ENCODE measurements at regions not wholly inside any gene's neighbourhood (a gene's known extent, or its start where the extent isn't known, plus 50 kb on each side); places are given as distances from the start of the nearest gene placed in this dataset.

DNA sequence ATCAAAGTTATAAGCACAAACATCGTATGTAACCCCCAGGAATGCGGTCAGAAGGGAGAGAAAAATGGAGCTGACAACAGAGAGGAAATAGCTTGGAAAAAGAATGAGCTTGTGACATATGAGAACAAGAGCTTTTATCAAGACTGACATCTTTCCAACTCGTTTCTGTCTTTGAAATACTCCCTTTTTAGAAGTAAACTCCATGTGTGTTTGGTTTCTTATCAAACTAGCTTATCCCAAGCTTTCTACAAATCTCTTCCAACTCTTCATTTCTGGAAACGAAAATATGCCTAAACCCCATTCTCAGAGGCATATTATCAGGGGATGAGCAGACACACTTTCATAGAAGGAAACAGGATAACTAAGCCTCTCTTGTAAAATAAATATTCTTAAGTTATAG, 235.4 kb downstream of the NAF1 start:
- no peak overlapping the region for H3K27ac ChIP-seq
- TF ChIP-seq, protein P1, sequence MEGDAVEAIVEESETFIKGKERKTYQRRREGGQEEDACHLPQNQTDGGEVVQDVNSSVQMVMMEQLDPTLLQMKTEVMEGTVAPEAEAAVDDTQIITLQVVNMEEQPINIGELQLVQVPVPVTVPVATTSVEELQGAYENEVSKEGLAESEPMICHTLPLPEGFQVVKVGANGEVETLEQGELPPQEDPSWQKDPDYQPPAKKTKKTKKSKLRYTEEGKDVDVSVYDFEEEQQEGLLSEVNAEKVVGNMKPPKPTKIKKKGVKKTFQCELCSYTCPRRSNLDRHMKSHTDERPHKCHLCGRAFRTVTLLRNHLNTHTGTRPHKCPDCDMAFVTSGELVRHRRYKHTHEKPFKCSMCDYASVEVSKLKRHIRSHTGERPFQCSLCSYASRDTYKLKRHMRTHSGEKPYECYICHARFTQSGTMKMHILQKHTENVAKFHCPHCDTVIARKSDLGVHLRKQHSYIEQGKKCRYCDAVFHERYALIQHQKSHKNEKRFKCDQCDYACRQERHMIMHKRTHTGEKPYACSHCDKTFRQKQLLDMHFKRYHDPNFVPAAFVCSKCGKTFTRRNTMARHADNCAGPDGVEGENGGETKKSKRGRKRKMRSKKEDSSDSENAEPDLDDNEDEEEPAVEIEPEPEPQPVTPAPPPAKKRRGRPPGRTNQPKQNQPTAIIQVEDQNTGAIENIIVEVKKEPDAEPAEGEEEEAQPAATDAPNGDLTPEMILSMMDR (conservative IDR thresholded peaks at IDR 0.05; ENCODE audit: low read depth): no peak
- ChIA-PET POLR2A (ENCODE audit: low non-redundant PET) (no interaction called here), CTCF (interaction anchor here (0.6 kb wide), 1 partner anchor 366 kb away, joined by 10 read pairs; no protein-coding TSS in a partner anchor)
- DNase-seq (ENCODE audit: low spot score): no peak

GRCh38 chr4:162921178-162921785, 245.4 kb downstream of the NAF1 start:
- ChIA-PET POLR2A (ENCODE audit: low non-redundant PET) (no interaction called here), CTCF (no interaction called here)
- no peak for DNase-seq (ENCODE audit: low spot score)
- TF ChIP-seq, protein P1 (conservative IDR thresholded peaks at IDR 0.05; ENCODE audit: low read depth): no peak
- H3K27ac ChIP-seq: no peak overlapping the region

GRCh38 chr4:162920649-162921048, 246.0 kb downstream of the NAF1 start:
- no peak overlapping the region for H3K27ac ChIP-seq
- ChIA-PET CTCF (interaction anchor here (0.7 kb wide), 1 partner anchor 12 kb away, joined by 3 read pairs; no protein-coding TSS in a partner anchor), POLR2A (ENCODE audit: low non-redundant PET) (no interaction called here)
- no peak for DNase-seq (ENCODE audit: low spot score)
- TF ChIP-seq, protein P1 (conservative IDR thresholded peaks at IDR 0.05; ENCODE audit: low read depth): no peak

DNA sequence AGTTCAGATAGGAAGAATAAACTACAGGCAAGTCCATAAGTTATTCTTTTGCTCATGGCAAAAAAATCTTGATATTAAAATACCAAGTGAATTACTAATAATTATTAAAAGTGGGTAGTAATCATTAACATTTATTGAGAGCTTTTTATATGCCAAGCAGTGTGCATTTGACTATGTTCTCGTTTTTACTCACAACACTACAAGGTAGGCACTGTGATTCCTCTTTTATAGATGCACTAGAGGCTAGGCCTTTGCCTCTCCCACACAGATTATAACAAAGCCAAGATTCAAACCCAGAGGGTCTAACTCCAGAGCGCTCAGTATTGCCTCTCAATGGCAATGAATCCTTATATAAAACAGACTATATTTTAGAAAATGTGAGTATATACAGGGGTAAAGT, 254.2 kb downstream of the NAF1 start:
- ChIA-PET POLR2A (ENCODE audit: low non-redundant PET) (no interaction called here), CTCF (no interaction called here)
- H3K27ac ChIP-seq: no peak overlapping the region
- no peak for DNase-seq (ENCODE audit: low spot score)
- TF ChIP-seq, protein P1 (conservative IDR thresholded peaks at IDR 0.05; ENCODE audit: low read depth): no peak

DNA sequence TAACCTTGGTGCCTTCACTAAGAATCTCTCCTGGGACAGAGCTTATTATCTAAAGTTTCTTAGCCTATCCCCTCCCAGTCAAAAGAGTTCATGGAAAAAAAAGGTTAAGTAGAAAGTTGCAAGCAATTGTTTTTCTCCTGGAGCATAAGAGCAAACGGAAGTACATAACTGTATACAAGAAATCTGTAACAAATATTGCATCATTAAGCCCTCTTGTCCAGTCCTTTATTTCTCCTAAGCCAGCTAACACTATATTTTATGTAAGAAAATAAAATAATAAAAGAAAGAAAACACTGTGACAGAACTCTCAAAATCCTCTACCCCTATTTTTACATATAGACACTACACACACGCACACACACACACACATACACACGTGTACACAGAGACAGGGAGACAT, 255.3 kb downstream of the NAF1 start:
- TF ChIP-seq, protein P1 (conservative IDR thresholded peaks at IDR 0.05; ENCODE audit: low read depth): no peak
- ChIA-PET CTCF (no interaction called here), POLR2A (ENCODE audit: low non-redundant PET) (no interaction called here)
- no peak for DNase-seq (ENCODE audit: low spot score)
- no peak overlapping the region for H3K27ac ChIP-seq

DNA sequence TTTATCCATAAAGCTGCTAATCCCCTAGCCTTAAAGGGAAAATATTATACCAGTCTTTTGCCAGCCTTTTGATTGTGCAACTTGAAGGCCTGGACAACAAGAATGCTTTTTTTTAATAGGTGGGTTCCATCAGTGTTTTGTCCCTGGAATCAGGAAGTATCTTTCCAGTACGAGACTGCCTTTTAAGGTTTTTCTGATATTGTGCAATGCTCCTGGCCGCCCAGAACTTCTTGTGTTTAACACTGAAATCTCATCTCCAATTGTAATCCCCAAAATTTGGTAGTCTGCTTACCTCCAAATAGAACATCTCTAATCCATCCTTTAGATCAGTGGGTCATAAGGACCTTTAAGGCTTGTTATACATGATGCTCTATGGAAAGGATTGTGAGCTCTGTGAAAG, 256.7 kb downstream of the NAF1 start:
- ChIA-PET CTCF (no interaction called here), POLR2A (ENCODE audit: low non-redundant PET) (no interaction called here)
- no peak overlapping the region for H3K27ac ChIP-seq
- DNase-seq (ENCODE audit: low spot score): no peak
- TF ChIP-seq, protein P1 (conservative IDR thresholded peaks at IDR 0.05; ENCODE audit: low read depth): no peak

Measured in RWPE1 (cell line).